ENCODE measurements at regions not wholly inside any gene's neighbourhood (a gene's known extent, or its start where the extent isn't known, plus 50 kb on each side); places are given as distances from the start of the nearest gene placed in this dataset.

GRCh38 chrX:69016293-69016941 is 148.8 kb downstream of the PJA1 start:
- Histone ChIP-seq H3K9me3 (ENCODE audit: control insufficient read depth, low read length) (no peaks in the 10 kb centered on the region), H3K4me3 (ENCODE audit: extremely low read depth, insufficient read depth, low read length, poor library complexity, severe bottlenecking) (no peak overlapping the region), H3K27ac (ENCODE audit: low read depth, low read length, severe bottlenecking) (no peak overlapping the region), H3K4me1 (ENCODE audit: control insufficient read depth, insufficient read depth, low read length, poor library complexity, severe bottlenecking) (no peaks in the 10 kb centered on the region), H3K36me3 (ENCODE audit: control insufficient read depth, insufficient read depth, low read length) (no peaks in the 10 kb centered on the region)
- WGBS, 2 experiments (ENCODE audit: insufficient coverage in 2 of 2) = 90 to 95% methylated on average over 2 to 3 of the region's 11 CpGs

- H3K4me3 ChIP-seq (ENCODE audit: extremely low read depth, insufficient read depth, low read length, poor library complexity, severe bottlenecking) = no peak overlapping the region
- no peaks in the 10 kb centered on the region for H3K4me1 ChIP-seq (ENCODE audit: control insufficient read depth, insufficient read depth, low read length, poor library complexity, severe bottlenecking)
- 80% methylated on average over 2 of the region's 10 CpGs; no CpG with 5 or more reads in 1 of the 2 experiments for WGBS, 2 experiments (ENCODE audit: insufficient coverage in 2 of 2)
- H3K9me3 ChIP-seq (ENCODE audit: control insufficient read depth, low read length) = no peaks in the 10 kb centered on the region
- no peaks in the 10 kb centered on the region for H3K36me3 ChIP-seq (ENCODE audit: control insufficient read depth, insufficient read depth, low read length)
- H3K27ac ChIP-seq (ENCODE audit: low read depth, low read length, severe bottlenecking) = no peak overlapping the region
Observed at GRCh38 chrX:69015564-69016292, 149.5 kb downstream of the PJA1 start.

- WGBS, 2 experiments (ENCODE audit: insufficient coverage in 2 of 2) = 73% methylated on average over 2 of the region's 7 CpGs; no CpG with 5 or more reads in 1 of the 2 experiments
- H3K9me3 ChIP-seq (ENCODE audit: control insufficient read depth, low read length) = no peaks in the 10 kb centered on the region
- H3K4me1 ChIP-seq (ENCODE audit: control insufficient read depth, insufficient read depth, low read length, poor library complexity, severe bottlenecking) = no peaks in the 10 kb centered on the region
- H3K27ac ChIP-seq (ENCODE audit: low read depth, low read length, severe bottlenecking) = no peak overlapping the region
- no peaks in the 10 kb centered on the region for H3K36me3 ChIP-seq (ENCODE audit: control insufficient read depth, insufficient read depth, low read length)
- no peak overlapping the region for H3K4me3 ChIP-seq (ENCODE audit: extremely low read depth, insufficient read depth, low read length, poor library complexity, severe bottlenecking)
Observed at GRCh38 chrX:69015156-69015555, 150.1 kb downstream of the PJA1 start.

GRCh38 chrX:69014200-69014599 is 151.1 kb downstream of the PJA1 start:
- H3K9me3 ChIP-seq (ENCODE audit: control insufficient read depth, low read length) = no peaks in the 10 kb centered on the region
- no CpG with 5 or more reads among the region's 2 CpGs for WGBS, 2 experiments (ENCODE audit: insufficient coverage in 2 of 2)

GRCh38 chrX:69010339-69010738 is 154.9 kb downstream of the PJA1 start:
- Histone ChIP-seq H3K36me3 (ENCODE audit: control insufficient read depth, insufficient read depth, low read length) (no peaks in the 10 kb centered on the region), H3K9me3 (ENCODE audit: control insufficient read depth, low read length) (no peaks in the 10 kb centered on the region), H3K27ac (ENCODE audit: low read depth, low read length, severe bottlenecking) (no peak overlapping the region), H3K4me3 (ENCODE audit: extremely low read depth, insufficient read depth, low read length, poor library complexity, severe bottlenecking) (no peak overlapping the region), H3K4me1 (ENCODE audit: control insufficient read depth, insufficient read depth, low read length, poor library complexity, severe bottlenecking) (no peaks in the 10 kb centered on the region)
- 100% methylated on average over 1 of the region's 4 CpGs; no CpG with 5 or more reads in 1 of the 2 experiments for whole genome bisulfite sequencing, 2 experiments (ENCODE audit: insufficient coverage in 2 of 2)

More at GRCh38 chrX:69014200-69014599, 151.1 kb downstream of the PJA1 start:
- Histone ChIP-seq H3K27ac (ENCODE audit: low read depth, low read length, severe bottlenecking) (no peak overlapping the region), H3K36me3 (ENCODE audit: control insufficient read depth, insufficient read depth, low read length) (no peaks in the 10 kb centered on the region), H3K4me1 (ENCODE audit: control insufficient read depth, insufficient read depth, low read length, poor library complexity, severe bottlenecking) (no peaks in the 10 kb centered on the region), H3K4me3 (ENCODE audit: extremely low read depth, insufficient read depth, low read length, poor library complexity, severe bottlenecking) (no peak overlapping the region)

GRCh38 chrX:69000877-69001276 is 164.4 kb downstream of the PJA1 start:
- Histone ChIP-seq H3K4me3 (ENCODE audit: extremely low read depth, insufficient read depth, low read length, poor library complexity, severe bottlenecking) (no peak overlapping the region), H3K4me1 (ENCODE audit: control insufficient read depth, insufficient read depth, low read length, poor library complexity, severe bottlenecking) (no peaks in the 10 kb centered on the region), H3K27ac (ENCODE audit: low read depth, low read length, severe bottlenecking) (no peak overlapping the region), H3K9me3 (ENCODE audit: control insufficient read depth, low read length) (no peaks in the 10 kb centered on the region), H3K36me3 (ENCODE audit: control insufficient read depth, insufficient read depth, low read length) (no peaks in the 10 kb centered on the region)
- WGBS, 2 experiments (ENCODE audit: insufficient coverage in 2 of 2) = 100% methylated on average over 1 of the region's 4 CpGs

GRCh38 chrX:68999931-69000330 is 165.3 kb downstream of the PJA1 start:
- H3K36me3 ChIP-seq (ENCODE audit: control insufficient read depth, insufficient read depth, low read length) = no peaks in the 10 kb centered on the region
- no peak overlapping the region for H3K4me3 ChIP-seq (ENCODE audit: extremely low read depth, insufficient read depth, low read length, poor library complexity, severe bottlenecking)
- H3K27ac ChIP-seq (ENCODE audit: low read depth, low read length, severe bottlenecking) = no peak overlapping the region
- WGBS, 2 experiments (ENCODE audit: insufficient coverage in 2 of 2) = 63% methylated on average over 1 of the region's 2 CpGs; no CpG with 5 or more reads in 1 of the 2 experiments
- no peaks in the 10 kb centered on the region for H3K4me1 ChIP-seq (ENCODE audit: control insufficient read depth, insufficient read depth, low read length, poor library complexity, severe bottlenecking)
- H3K9me3 ChIP-seq (ENCODE audit: control insufficient read depth, low read length) = no peaks in the 10 kb centered on the region

GRCh38 chrX:68999356-68999755 is 165.9 kb downstream of the PJA1 start:
- no peak overlapping the region for H3K27ac ChIP-seq (ENCODE audit: low read depth, low read length, severe bottlenecking)
- no peaks in the 10 kb centered on the region for H3K36me3 ChIP-seq (ENCODE audit: control insufficient read depth, insufficient read depth, low read length)
- H3K4me1 ChIP-seq (ENCODE audit: control insufficient read depth, insufficient read depth, low read length, poor library complexity, severe bottlenecking) = no peaks in the 10 kb centered on the region
- no peak overlapping the region for H3K4me3 ChIP-seq (ENCODE audit: extremely low read depth, insufficient read depth, low read length, poor library complexity, severe bottlenecking)
- 100% methylated on average over 1 of the region's 4 CpGs; no CpG with 5 or more reads in 1 of the 2 experiments for WGBS, 2 experiments (ENCODE audit: insufficient coverage in 2 of 2)
- no peaks in the 10 kb centered on the region for H3K9me3 ChIP-seq (ENCODE audit: control insufficient read depth, low read length)

- H3K4me3 ChIP-seq (ENCODE audit: extremely low read depth, insufficient read depth, low read length, poor library complexity, severe bottlenecking) = no peak overlapping the region
- no peaks in the 10 kb centered on the region for H3K4me1 ChIP-seq (ENCODE audit: control insufficient read depth, insufficient read depth, low read length, poor library complexity, severe bottlenecking)
- no peak overlapping the region for H3K27ac ChIP-seq (ENCODE audit: low read depth, low read length, severe bottlenecking)
- no peaks in the 10 kb centered on the region for H3K9me3 ChIP-seq (ENCODE audit: control insufficient read depth, low read length)
- no peaks in the 10 kb centered on the region for H3K36me3 ChIP-seq (ENCODE audit: control insufficient read depth, insufficient read depth, low read length)
- 82 to 90% methylated on average over 4 of the region's 4 CpGs for WGBS, 2 experiments (ENCODE audit: insufficient coverage in 2 of 2)
Observed at GRCh38 chrX:68998716-68999115, 166.5 kb downstream of the PJA1 start.

- Histone ChIP-seq H3K9me3 (ENCODE audit: control insufficient read depth, low read length) (no peaks in the 10 kb centered on the region), H3K36me3 (ENCODE audit: control insufficient read depth, insufficient read depth, low read length) (no peaks in the 10 kb centered on the region), H3K4me1 (ENCODE audit: control insufficient read depth, insufficient read depth, low read length, poor library complexity, severe bottlenecking) (no peaks in the 10 kb centered on the region), H3K27ac (ENCODE audit: low read depth, low read length, severe bottlenecking) (no peak overlapping the region), H3K4me3 (ENCODE audit: extremely low read depth, insufficient read depth, low read length, poor library complexity, severe bottlenecking) (no peak overlapping the region)
- no CpG with 5 or more reads among the region's 2 CpGs for whole genome bisulfite sequencing, 2 experiments (ENCODE audit: insufficient coverage in 2 of 2)
Observed at GRCh38 chrX:68997911-68998310, 167.3 kb downstream of the PJA1 start.

GRCh38 chrX:68997511-68997910 is 167.7 kb downstream of the PJA1 start:
- no CpG with 5 or more reads among the region's 4 CpGs for WGBS, 2 experiments (ENCODE audit: insufficient coverage in 2 of 2)
- no peaks in the 10 kb centered on the region for H3K36me3 ChIP-seq (ENCODE audit: control insufficient read depth, insufficient read depth, low read length)
- H3K9me3 ChIP-seq (ENCODE audit: control insufficient read depth, low read length) = no peaks in the 10 kb centered on the region
- H3K4me3 ChIP-seq (ENCODE audit: extremely low read depth, insufficient read depth, low read length, poor library complexity, severe bottlenecking) = no peak overlapping the region
- H3K27ac ChIP-seq (ENCODE audit: low read depth, low read length, severe bottlenecking) = no peak overlapping the region
- no peaks in the 10 kb centered on the region for H3K4me1 ChIP-seq (ENCODE audit: control insufficient read depth, insufficient read depth, low read length, poor library complexity, severe bottlenecking)
